PC-3 (cell line): ENCODE measurements at regions not wholly inside any gene's neighbourhood (a gene's known extent, or its start where the extent isn't known, plus 50 kb on each side); places are given as distances from the start of the nearest gene placed in this dataset.

Experiments
- CTCF ChIP-seq: fragments of 300-600 bp; sonication (generic); conservative IDR thresholded peaks from 2 replicates; pipeline ENCODE4 v1.5.1; 2017; ENCODE audit warnings: antibody characterized with exemption, low read depth, mild to moderate bottlenecking, low read length
- EZH2 ChIP-seq: fragments of 300-600 bp; sonication (generic); IDR thresholded peaks from one replicate; pipeline ENCODE4 v1.6.1; 2017; ENCODE audit warnings: antibody characterized with exemption, mild to moderate bottlenecking, low read length; ENCODE audit not compliant: unreplicated experiment

GRCh38 chr18:78721981-78722380 lies 257.6 kb upstream of the SALL3 start:
- no peak for TF ChIP-seq CTCF
- TF ChIP-seq EZH2: no peak
